SK-N-SH treated with all-trans-retinoic acid at 6 μM for 48 hours (cell line): ENCODE measurements at regions not wholly inside any gene's neighbourhood (a gene's known extent, or its start where the extent isn't known, plus 50 kb on each side); places are given as distances from the start of the nearest gene placed in this dataset.
"Not testable (repeated sequence)": the region's sequence is repeated elsewhere in the genome, so short reads cannot be mapped to it uniquely, and the experiment has no call there.

Experiments used
- ATAC-seq: fragments of 200-7000 bp; cut with Tn5 transposase; 3 replicates; pipeline ENCODE4 v1.9.1; 2020; ENCODE audit warnings: mild to moderate bottlenecking, moderate library complexity
- ARNTL ChIP-seq: fragments of 450-650 bp; formaldehyde crosslinking; IDR thresholded peaks from 2 replicates; pipeline ENCODE4 v1.5.0; 2020; ENCODE audit warnings: low read depth, mild to moderate bottlenecking, moderate library complexity, borderline replicate concordance
- CREB5 ChIP-seq: fragments of 250-450 bp; sonication (Bioruptor Pico); IDR thresholded peaks from 2 replicates; pipeline ENCODE4 v1.5.1; 2020; ENCODE audit warnings: low read depth, mild to moderate bottlenecking, moderate library complexity
- ESRRG ChIP-seq: fragments of 250-450 bp; sonication (Bioruptor Pico); IDR thresholded peaks from 2 replicates; pipeline ENCODE4 v1.6.1; 2021; ENCODE audit warnings: mild to moderate bottlenecking
- GLIS3 ChIP-seq: fragments of 250-450 bp; sonication (Bioruptor Pico); IDR thresholded peaks from 2 replicates; pipeline ENCODE4 v1.5.0; 2020; ENCODE audit warnings: mild to moderate bottlenecking, moderate library complexity
- ISL1 ChIP-seq: fragments of 250-450 bp; sonication (Bioruptor Pico); IDR thresholded peaks from 2 replicates; pipeline ENCODE4 v2.1.2; 2022; ENCODE audit warnings: mild to moderate bottlenecking, moderate library complexity
- OSR1 ChIP-seq: fragments of 250-450 bp; sonication (Bioruptor Pico); IDR thresholded peaks from 2 replicates; pipeline ENCODE4 v1.8.0; 2022; ENCODE audit warnings: moderate library complexity, mild to moderate bottlenecking, inconsistent platforms
- PATZ1 ChIP-seq: fragments of 250-450 bp; sonication (Bioruptor Pico); IDR thresholded peaks from 2 replicates; pipeline ENCODE4 v1.8.0; 2020; ENCODE audit warnings: mild to moderate bottlenecking, moderate library complexity, borderline replicate concordance
- POU6F1 ChIP-seq: fragments of 250-450 bp; sonication (Bioruptor Pico); IDR thresholded peaks from 2 replicates; pipeline ENCODE4 v1.8.0; 2021; ENCODE audit warnings: low read depth, mild to moderate bottlenecking, moderate library complexity, borderline replicate concordance
- PPARA ChIP-seq: fragments of 250-450 bp; sonication (Bioruptor Pico); IDR thresholded peaks from 2 replicates; pipeline ENCODE4 v1.5.0; 2020; ENCODE audit warnings: mild to moderate bottlenecking, borderline replicate concordance
- SNAI2 ChIP-seq: fragments of 250-450 bp; sonication (Bioruptor Pico); IDR thresholded peaks from 2 replicates; pipeline ENCODE4 v1.5.0; 2020; ENCODE audit warnings: mild to moderate bottlenecking, moderate library complexity
- TCF4 ChIP-seq: fragments of 250-450 bp; sonication (Bioruptor Pico); IDR thresholded peaks from 2 replicates; pipeline ENCODE4 v1.8.0; 2021; ENCODE audit warnings: mild to moderate bottlenecking, moderate library complexity, borderline replicate concordance
- TOX ChIP-seq: fragments of 250-450 bp; sonication (Bioruptor Pico); IDR thresholded peaks from 2 replicates; pipeline ENCODE4 v1.8.0; 2021; ENCODE audit warnings: mild to moderate bottlenecking, moderate library complexity, borderline replicate concordance
- TSHZ2 ChIP-seq: fragments of 250-450 bp; sonication (Bioruptor Pico); IDR thresholded peaks from 2 replicates; pipeline ENCODE4 v1.5.0; 2020; ENCODE audit warnings: mild to moderate bottlenecking, moderate library complexity
- ZC3H10 ChIP-seq: fragments of 250-450 bp; sonication (Bioruptor Pico); IDR thresholded peaks from 2 replicates; pipeline ENCODE4 v1.5.1; 2021; ENCODE audit warnings: mild to moderate bottlenecking, moderate library complexity
- ZFP3 ChIP-seq: fragments of 250-450 bp; sonication (Bioruptor Pico); IDR thresholded peaks from 2 replicates; pipeline ENCODE4 v1.5.0; 2020; ENCODE audit warnings: mild to moderate bottlenecking, moderate library complexity
- ZNF70 ChIP-seq: fragments of 450-650 bp; formaldehyde crosslinking; IDR thresholded peaks from 2 replicates; pipeline ENCODE4 v1.5.0; 2020; ENCODE audit warnings: mild to moderate bottlenecking, moderate library complexity
- ZNF8 ChIP-seq: fragments of 450-650 bp; formaldehyde crosslinking; IDR thresholded peaks from 2 replicates; pipeline ENCODE4 v1.5.0; 2020; ENCODE audit warnings: mild to moderate bottlenecking, moderate library complexity

GRCh38 chr4:52408032-52408431 is 251.1 kb downstream of the USP46 start (continued):
- TF ChIP-seq PATZ1 (CRISPR knock-in tag) (no peak), CREB5 (CRISPR knock-in tag) (no peak), ZNF70 (no peak), ISL1 (CRISPR knock-in tag) (no peak)
- TF ChIP-seq, all 23 proteins: peak for 0

GRCh38 chr4:52408471-52408870 is 250.6 kb downstream of the USP46 start:
- ATAC-seq: no peak
- no peak for TF ChIP-seq PATZ1 (CRISPR knock-in tag)
- no peak for TF ChIP-seq TSHZ2 (CRISPR knock-in tag)
- TF ChIP-seq, all 23 proteins: peak for 0

- not testable (repeated sequence) for ATAC-seq
Measured at GRCh38 chr4:52409766-52410165, 249.3 kb downstream of the USP46 start.

- TF ChIP-seq ARNTL (CRISPR knock-in tag): no peak
- no peak for TF ChIP-seq ZFP3 (CRISPR knock-in tag)
- TF ChIP-seq PPARA (CRISPR knock-in tag): no peak
- no peak for ATAC-seq
Measured at GRCh38 chr4:52410971-52411370, 248.1 kb downstream of the USP46 start.

- TF ChIP-seq TOX (CRISPR knock-in tag) (no peak), PPARA (CRISPR knock-in tag) (no peak), ZFP3 (CRISPR knock-in tag) (no peak), TSHZ2 (CRISPR knock-in tag) (no peak), ZNF8 (no peak), TCF4 (no peak), SNAI2 (CRISPR knock-in tag) (no peak), CREB5 (CRISPR knock-in tag) (no peak), OSR1 (CRISPR knock-in tag) (no peak), ESRRG (CRISPR knock-in tag) (no peak), GLIS3 (CRISPR knock-in tag) (no peak), ZNF70 (no peak), POU6F1 (CRISPR knock-in tag) (no peak), ZC3H10 (no peak)
- no peak for ATAC-seq
Measured at GRCh38 chr4:52420330-52420729, 238.8 kb downstream of the USP46 start.
